MM.1S (cell line): ENCODE measurements at regions not wholly inside any gene's neighbourhood (a gene's known extent, or its start where the extent isn't known, plus 50 kb on each side); places are given as distances from the start of the nearest gene placed in this dataset.

Experiments
- EZH2phosphoT487 ChIP-seq: fragments of 300-600 bp; sonication (generic); IDR thresholded peaks from 2 replicates; pipeline ENCODE4 v1.6.1; 2018; ENCODE audit warnings: antibody characterized with exemption, low read length
- TF ChIP-seq, protein P1 (sequence below): fragments of 300-600 bp; sonication (generic); IDR thresholded peaks from 2 replicates; pipeline ENCODE4 v1.5.1; 2016; ENCODE audit warnings: antibody characterized with exemption, low read length, mixed read lengths

DNA sequence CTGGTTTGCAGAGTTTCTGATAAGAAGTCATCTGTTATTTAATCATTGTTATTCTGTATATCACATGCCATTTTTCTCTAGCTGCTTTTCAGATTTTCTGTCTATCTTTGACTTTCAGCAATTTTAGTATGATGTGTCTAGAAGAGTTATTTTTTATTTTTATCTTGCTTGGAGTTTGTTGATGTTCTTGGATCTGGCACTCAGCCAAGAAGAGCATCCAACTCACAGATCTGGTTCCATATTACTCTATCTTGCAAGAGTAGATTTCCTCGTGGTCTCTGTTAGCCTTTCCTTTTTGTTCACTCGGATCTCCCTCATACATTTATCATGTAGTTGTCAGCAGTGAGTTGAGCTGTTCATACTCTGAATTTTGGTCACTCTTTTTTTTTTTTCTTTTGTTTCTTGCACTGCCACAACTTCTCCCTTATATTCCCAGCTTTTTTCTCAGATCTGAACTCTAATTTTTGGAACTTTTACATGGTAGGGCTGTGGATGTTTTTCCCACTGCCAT lies 54.8 kb upstream of the CALCR start:
- TF ChIP-seq, protein P1, sequence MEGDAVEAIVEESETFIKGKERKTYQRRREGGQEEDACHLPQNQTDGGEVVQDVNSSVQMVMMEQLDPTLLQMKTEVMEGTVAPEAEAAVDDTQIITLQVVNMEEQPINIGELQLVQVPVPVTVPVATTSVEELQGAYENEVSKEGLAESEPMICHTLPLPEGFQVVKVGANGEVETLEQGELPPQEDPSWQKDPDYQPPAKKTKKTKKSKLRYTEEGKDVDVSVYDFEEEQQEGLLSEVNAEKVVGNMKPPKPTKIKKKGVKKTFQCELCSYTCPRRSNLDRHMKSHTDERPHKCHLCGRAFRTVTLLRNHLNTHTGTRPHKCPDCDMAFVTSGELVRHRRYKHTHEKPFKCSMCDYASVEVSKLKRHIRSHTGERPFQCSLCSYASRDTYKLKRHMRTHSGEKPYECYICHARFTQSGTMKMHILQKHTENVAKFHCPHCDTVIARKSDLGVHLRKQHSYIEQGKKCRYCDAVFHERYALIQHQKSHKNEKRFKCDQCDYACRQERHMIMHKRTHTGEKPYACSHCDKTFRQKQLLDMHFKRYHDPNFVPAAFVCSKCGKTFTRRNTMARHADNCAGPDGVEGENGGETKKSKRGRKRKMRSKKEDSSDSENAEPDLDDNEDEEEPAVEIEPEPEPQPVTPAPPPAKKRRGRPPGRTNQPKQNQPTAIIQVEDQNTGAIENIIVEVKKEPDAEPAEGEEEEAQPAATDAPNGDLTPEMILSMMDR, result no peak
- no peak for TF ChIP-seq EZH2phosphoT487
